Right lobe of liver (tissue), 4 donors: ENCODE measurements at regions not wholly inside any gene's neighbourhood (a gene's known extent, or its start where the extent isn't known, plus 50 kb on each side); places are given as distances from the start of the nearest gene placed in this dataset.

Experiments used
- CTCF ChIP-seq, 4 donors: fragments of 200-600 bp in 3 of 4; fragments of 450-650 bp in 1 of 4; IDR thresholded peaks; one replicate each; pipeline versions ENCODE4 v1.5.1 to v1.8.0; 2016 to 2022; ENCODE audit warnings: antibody characterized with exemption in 4 of 4, mild to moderate bottlenecking in 2 of 4
- POLR2A ChIP-seq: fragments of 450-650 bp; IDR thresholded peaks from one replicate; pipeline ENCODE4 v1.6.1; 2017; ENCODE audit warnings: antibody characterized with exemption, mild to moderate bottlenecking
- donor health status: DM: no; HTN: no; CAD: no.
- donor health status: DM: no; HTN: no; CAD: no.
- donor health status: DM: no; HTN: yes; CAD: no.

GRCh38 chr15:79582650-79583049, 150.5 kb downstream of the MINAR1 start:
- TF ChIP-seq CTCF (IDR thresholded peaks at IDR 0.05) = no peak
- TF ChIP-seq POLR2A = no peak
